NT2/D1 (cell line): ENCODE measurements at regions not wholly inside any gene's neighbourhood (a gene's known extent, or its start where the extent isn't known, plus 50 kb on each side); places are given as distances from the start of the nearest gene placed in this dataset.
"Not testable (repeated sequence)": the region's sequence is repeated elsewhere in the genome, so short reads cannot be mapped to it uniquely, and the experiment has no call there.

ENCODE experiments used
- DNase-seq: peaks from one replicate; pipeline ENCODE4 v3.0.0-alpha.2; 2011; ENCODE audit warnings: low read depth, low spot score
- H3K27me3 ChIP-seq: 2 replicates; pipeline ENCODE4 v1.6.0; 2011; ENCODE audit warnings: mild to moderate bottlenecking; ENCODE audit not compliant: insufficient read length, insufficient read depth
- H3K36me3 ChIP-seq: 2 replicates; pipeline ENCODE4 v1.6.1; 2011; ENCODE audit warnings: mild to moderate bottlenecking, low read length, mixed read lengths; ENCODE audit not compliant: insufficient read depth, insufficient read length
- H3K4me1 ChIP-seq: 2 replicates; pipeline ENCODE4 v1.5.1; 2011; ENCODE audit not compliant: insufficient read depth, insufficient read length
- H3K4me3 ChIP-seq: 2 replicates; pipeline ENCODE4 v1.5.1; 2011; ENCODE audit warnings: low read depth; ENCODE audit not compliant: insufficient read length
- H3K9ac ChIP-seq: 2 replicates; pipeline ENCODE4 v1.6.0; 2011; ENCODE audit warnings: low read depth; ENCODE audit not compliant: insufficient read length
- H3K9me3 ChIP-seq: 2 replicates; pipeline ENCODE4 v1.5.1; 2011; ENCODE audit warnings: mild to moderate bottlenecking, low read length; ENCODE audit not compliant: insufficient read depth
- SUZ12 ChIP-seq: IDR thresholded peaks from 2 replicates; pipeline ENCODE4 v1.6.1; 2011; ENCODE audit not compliant: insufficient read length, insufficient read depth; ENCODE audit errors: extremely low read depth
- YY1 ChIP-seq: IDR thresholded peaks from 2 replicates; pipeline ENCODE4 v1.6.1; 2011; ENCODE audit not compliant: insufficient read length, insufficient read depth
- ZNF274 ChIP-seq: IDR thresholded peaks from 2 replicates; pipeline ENCODE4 v1.6.1; 2011; ENCODE audit warnings: mild to moderate bottlenecking, low read depth, low read length

DNA sequence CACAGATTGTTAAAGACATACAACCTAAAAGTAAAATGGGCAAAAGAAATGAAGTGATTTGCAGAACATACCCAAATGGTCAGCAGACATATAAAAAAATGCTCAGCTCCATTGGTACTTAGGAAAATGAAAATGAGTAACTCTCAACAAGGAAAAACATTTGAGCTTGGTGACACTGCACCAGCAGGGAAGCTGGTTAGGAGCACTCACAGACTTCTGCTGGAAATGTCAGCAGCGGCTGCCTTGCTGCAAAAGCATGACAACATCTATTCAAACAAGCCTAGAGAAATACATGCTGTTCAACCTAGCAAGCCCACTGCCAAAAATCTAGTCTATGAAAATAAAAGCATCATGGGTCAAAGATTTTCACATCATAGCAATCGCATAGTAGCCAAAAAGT, 99.0 kb upstream of the FOXQ1 start:
- Histone ChIP-seq H3K9me3 (no peaks in the 10 kb centered on the region), H3K4me3 (no peak overlapping the region), H3K9ac (no peak overlapping the region), H3K36me3 (no peaks in the 10 kb centered on the region), H3K27me3 (no peaks in the 10 kb centered on the region), H3K4me1 (no peaks in the 10 kb centered on the region)
- DNase-seq: no peak
- TF ChIP-seq YY1: no peak
- TF ChIP-seq SUZ12: no peak
- TF ChIP-seq ZNF274: no peak

DNA sequence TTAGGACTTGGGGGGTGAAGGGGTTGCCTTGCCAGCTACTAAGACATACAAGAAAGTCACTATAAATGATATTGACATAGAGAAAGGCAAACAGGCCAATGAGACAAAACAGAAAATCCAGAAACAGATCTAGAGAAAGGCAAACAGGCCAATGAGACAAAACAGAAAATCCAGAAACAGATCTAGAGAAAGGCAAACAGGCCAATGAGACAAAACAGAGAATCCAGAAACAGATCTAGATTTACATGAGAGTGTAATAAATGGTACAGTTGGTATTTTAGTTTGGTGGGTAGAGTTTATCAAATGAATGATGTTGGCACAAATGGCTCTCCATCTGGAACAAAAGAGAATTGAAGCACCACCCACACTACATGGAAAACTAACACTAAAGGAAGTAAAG, 99.8 kb upstream of the FOXQ1 start:
- H3K4me3 ChIP-seq, H3K27me3 ChIP-seq, H3K4me1 ChIP-seq, H3K9me3 ChIP-seq, H3K9ac ChIP-seq, DNase-seq, H3K36me3 ChIP-seq: not testable (repeated sequence)

DNA sequence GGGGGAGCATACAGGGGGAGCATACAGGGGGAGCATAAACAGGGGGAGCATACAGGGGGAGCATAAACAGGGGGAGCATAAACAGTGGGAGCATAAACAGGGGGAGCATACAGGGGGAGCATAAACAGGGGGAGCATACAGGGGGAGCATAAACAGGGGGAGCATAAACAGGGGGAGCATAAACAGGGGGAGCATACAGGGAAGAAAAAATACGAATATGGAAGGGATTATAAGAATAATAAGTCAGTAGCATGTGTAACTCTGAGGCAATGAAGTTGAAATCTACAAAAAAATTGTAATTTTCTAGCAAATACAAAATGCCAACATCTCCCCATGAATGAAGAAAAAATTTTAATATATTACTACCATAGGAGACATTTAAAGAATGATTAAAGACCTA, 101.3 kb upstream of the FOXQ1 start:
- H3K4me1 ChIP-seq, H3K9me3 ChIP-seq, H3K9ac ChIP-seq, H3K36me3 ChIP-seq, H3K27me3 ChIP-seq, DNase-seq, H3K4me3 ChIP-seq: not testable (repeated sequence)

DNA sequence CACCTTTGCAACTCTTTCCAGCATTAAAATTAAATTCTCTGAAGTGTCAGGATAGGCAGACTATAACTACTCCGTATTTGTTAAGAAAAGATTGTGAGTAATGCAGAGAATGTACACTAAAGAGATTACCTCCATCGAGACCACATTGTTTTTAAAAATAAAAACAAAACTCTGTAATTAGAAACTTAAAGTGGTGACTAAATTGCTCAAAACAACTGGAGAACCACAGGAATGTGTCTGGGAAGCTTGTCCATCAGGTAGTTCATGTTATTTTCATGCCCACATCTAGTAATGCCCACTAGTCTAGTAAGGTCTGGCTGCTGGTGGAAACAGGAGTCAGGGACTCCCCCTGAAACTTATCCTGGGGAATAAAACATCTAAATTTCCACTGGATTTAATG, 103.0 kb upstream of the FOXQ1 start:
- Histone ChIP-seq H3K4me1 (no peaks in the 10 kb centered on the region), H3K9me3 (no peaks in the 10 kb centered on the region), H3K9ac (no peak overlapping the region), H3K4me3 (no peak overlapping the region), H3K36me3 (no peaks in the 10 kb centered on the region), H3K27me3 (no peaks in the 10 kb centered on the region)
- no peak for DNase-seq
- TF ChIP-seq YY1: no peak
- TF ChIP-seq SUZ12: no peak
- no peak for TF ChIP-seq ZNF274

DNA sequence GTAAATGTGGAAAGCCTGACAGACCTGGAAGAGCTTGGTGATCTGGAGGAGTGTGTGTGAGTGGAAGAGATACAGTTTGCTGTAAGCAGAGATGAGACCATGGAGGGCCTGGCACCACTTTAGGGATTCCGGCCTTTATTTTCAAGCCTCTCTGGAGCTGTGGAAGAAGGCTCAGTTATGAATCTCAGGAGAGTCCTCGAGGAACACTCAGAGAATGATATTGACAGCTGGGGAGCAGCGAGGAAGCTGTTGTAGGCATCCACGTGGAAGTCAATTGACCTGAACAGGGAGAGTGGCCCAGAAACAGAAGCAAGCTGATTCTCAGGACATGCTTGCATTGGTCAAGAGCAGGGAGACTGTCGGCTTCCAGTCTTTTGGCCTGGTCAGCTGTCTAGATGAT, 108.4 kb upstream of the FOXQ1 start:
- Histone ChIP-seq H3K4me1 (peaks cover 3% of the 10 kb centered on the region), H3K9ac (no peak overlapping the region), H3K27me3 (peaks cover 3% of the 10 kb centered on the region), H3K4me3 (no peak overlapping the region), H3K9me3 (no peaks in the 10 kb centered on the region), H3K36me3 (no peaks in the 10 kb centered on the region)
- no peak for DNase-seq
- TF ChIP-seq YY1 (no peak), ZNF274 (no peak), SUZ12 (no peak)

DNA sequence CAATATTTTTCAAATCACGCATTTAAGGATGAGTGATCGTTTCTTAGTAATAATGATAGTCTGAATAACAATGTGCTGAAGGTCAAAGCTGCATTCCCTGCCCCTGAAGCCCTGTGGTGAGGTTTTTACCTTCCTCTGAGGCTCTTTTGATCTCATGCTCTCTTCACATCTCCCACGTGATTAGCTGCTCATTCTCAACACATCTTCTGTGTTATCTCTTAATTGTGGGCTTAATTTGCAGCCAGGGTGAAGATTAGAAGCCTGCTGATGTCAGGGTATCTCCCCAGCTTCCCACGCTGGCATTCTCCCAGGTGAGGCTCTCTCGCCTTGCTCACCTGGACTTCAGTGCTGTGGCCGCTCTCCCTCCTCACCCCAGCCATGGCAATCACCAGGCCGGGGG, 109.7 kb upstream of the FOXQ1 start:
- no peak overlapping the region for H3K9ac ChIP-seq
- H3K4me3 ChIP-seq: no peak overlapping the region
- DNase-seq: no peak
- no peaks in the 10 kb centered on the region for H3K9me3 ChIP-seq
- no peaks in the 10 kb centered on the region for H3K36me3 ChIP-seq
- peaks cover 3% of the 10 kb centered on the region for H3K27me3 ChIP-seq
- peaks cover 3% of the 10 kb centered on the region for H3K4me1 ChIP-seq
- TF ChIP-seq ZNF274 (no peak), SUZ12 (no peak), YY1 (no peak)

DNA sequence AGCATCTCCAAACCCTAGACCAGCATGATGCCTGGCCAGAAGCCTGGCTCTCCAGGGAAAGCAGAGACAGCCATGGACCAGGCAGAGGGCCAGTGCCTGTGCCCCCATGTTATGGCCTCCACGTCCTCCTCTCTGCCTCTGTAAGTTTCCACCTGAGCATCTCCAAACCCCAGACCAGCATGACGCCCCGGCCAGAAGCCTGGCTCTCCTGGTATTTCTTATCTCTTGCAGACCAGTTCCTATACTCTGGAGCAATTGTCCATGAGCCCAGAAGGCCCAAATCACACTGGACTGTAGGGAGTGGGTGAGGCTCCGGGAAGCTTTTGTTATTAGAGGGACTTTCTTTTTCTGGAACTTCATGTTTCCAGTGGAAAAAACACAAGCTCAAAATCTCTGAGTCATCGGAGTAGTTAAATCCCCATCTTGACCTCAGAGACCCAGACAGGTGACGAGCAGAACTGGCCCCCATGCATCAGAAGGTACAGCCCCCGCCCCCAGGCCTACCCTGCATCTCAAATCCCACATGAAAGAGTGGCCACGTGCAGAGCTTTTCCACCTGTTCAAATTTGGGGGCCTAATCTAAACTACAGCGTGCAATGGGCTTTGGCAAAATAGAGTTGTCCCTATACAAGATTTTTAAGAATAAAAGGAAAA, 110.2 kb upstream of the FOXQ1 start:
- Histone ChIP-seq H3K27me3 (peaks cover 3% of the 10 kb centered on the region), H3K4me3 (no peak overlapping the region), H3K4me1 (peaks cover 3% of the 10 kb centered on the region), H3K9me3 (no peaks in the 10 kb centered on the region), H3K36me3 (no peaks in the 10 kb centered on the region), H3K9ac (no peak overlapping the region)
- DNase-seq: no peak
- TF ChIP-seq YY1 (no peak), ZNF274 (no peak), SUZ12 (no peak)

DNA sequence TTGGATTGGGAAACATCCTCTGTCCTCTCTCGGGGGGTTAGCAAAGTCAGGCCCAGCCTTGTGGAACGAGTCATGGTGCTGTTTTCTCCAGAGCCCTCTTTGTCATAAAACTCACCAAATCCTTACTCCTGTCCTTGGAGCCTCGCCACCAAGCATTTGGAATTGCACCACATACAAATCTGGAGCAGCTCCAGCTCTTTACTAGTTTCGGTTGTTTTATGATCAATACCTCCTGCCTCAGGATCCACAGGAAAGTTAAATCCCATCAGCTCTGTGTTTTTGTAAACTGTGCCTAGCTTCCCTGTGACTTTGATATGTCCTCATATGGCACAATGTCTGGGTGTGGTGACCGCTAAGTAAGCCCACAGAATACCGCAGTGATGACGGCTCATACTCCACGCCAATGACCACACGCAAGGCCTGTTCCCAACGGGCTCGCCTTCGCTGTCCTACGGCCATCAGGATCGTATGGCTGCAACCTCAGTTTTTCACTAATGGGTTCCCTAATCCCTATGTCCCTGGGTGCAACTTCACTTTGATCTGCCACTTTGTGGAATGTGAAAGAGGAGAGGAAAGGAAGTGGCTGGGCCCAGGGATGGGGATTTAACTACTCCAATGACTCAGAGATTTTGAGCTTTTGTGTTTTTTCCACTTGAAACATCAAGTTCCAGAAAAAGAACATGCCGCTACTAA, 111.3 kb upstream of the FOXQ1 start:
- Histone ChIP-seq H3K4me1 (peaks cover 3% of the 10 kb centered on the region), H3K4me3 (no peak overlapping the region), H3K36me3 (no peaks in the 10 kb centered on the region), H3K9me3 (no peaks in the 10 kb centered on the region), H3K27me3 (peaks cover 3% of the 10 kb centered on the region), H3K9ac (no peak overlapping the region)
- no peak for TF ChIP-seq ZNF274
- TF ChIP-seq YY1: no peak
- DNase-seq: no peak
